Neural cell (in vitro differentiated cells): ENCODE measurements at regions not wholly inside any gene's neighbourhood (a gene's known extent, or its start where the extent isn't known, plus 50 kb on each side); places are given as distances from the start of the nearest gene placed in this dataset.

Experiments used
- H2AFZ ChIP-seq: fragments of 200-600, 300-800 bp; sonication (generic), shearing (Covaris generic); 2 replicates; pipeline ENCODE4 v1.6.0; 2014; ENCODE audit warnings: low read depth, mild to moderate bottlenecking, antibody characterized with exemption, low read length, moderate library complexity
- H3F3A ChIP-seq: fragments of 200-600 bp; shearing (Covaris generic); 2 replicates; pipeline ENCODE4 v1.6.1; 2016; ENCODE audit warnings: mild to moderate bottlenecking, moderate library complexity, mixed read lengths, antibody characterized with exemption, low read length; ENCODE audit not compliant: insufficient read depth, poor library complexity, severe bottlenecking
- H3K27ac ChIP-seq: fragments of 200-600, 300-800 bp; sonication (generic), shearing (Covaris generic); 2 replicates; pipeline ENCODE4 v1.5.1; 2014; ENCODE audit warnings: mild to moderate bottlenecking, low read length, moderate library complexity
- H3K27me3 ChIP-seq: fragments of 300-800, 200-600 bp; sonication (generic), shearing (Covaris generic); 2 replicates; pipeline ENCODE4 v1.6.0; 2014; ENCODE audit warnings: mild to moderate bottlenecking, low read depth, low read length, moderate library complexity; ENCODE audit not compliant: insufficient read depth
- H3K36me3 ChIP-seq: fragments of 300-800, 200-600 bp; sonication (generic), shearing (Covaris generic); 2 replicates; pipeline ENCODE4 v1.5.1; 2014; ENCODE audit warnings: mild to moderate bottlenecking, antibody characterized with exemption, low read length, moderate library complexity; ENCODE audit not compliant: insufficient read depth
- H3K4me2 ChIP-seq: fragments of 300-800, 200-600 bp; sonication (generic), shearing (Covaris generic); 2 replicates; pipeline ENCODE4 v1.6.0; 2014; ENCODE audit warnings: mild to moderate bottlenecking, low read length
- H3K4me3 ChIP-seq: fragments of 300-800, 200-600 bp; sonication (generic), shearing (Covaris generic); 2 replicates; pipeline ENCODE4 v1.5.1; 2014; ENCODE audit warnings: mild to moderate bottlenecking, low read length, moderate library complexity
- H3K79me2 ChIP-seq: fragments of 200-600 bp; shearing (Covaris generic); replicated peaks from 2 replicates; pipeline ENCODE4 v1.6.0; 2014; ENCODE audit warnings: mild to moderate bottlenecking, low read length, moderate library complexity; ENCODE audit not compliant: insufficient read depth
- H3K9ac ChIP-seq: fragments of 300-800, 200-600 bp; sonication (generic), shearing (Covaris generic); 2 replicates; pipeline ENCODE4 v1.6.1; 2016; ENCODE audit warnings: mild to moderate bottlenecking, low read length, mixed read lengths
- H3K9me2 ChIP-seq: fragments of 200-600 bp; shearing (Covaris generic); 2 replicates; pipeline ENCODE4 v1.6.1; 2016; ENCODE audit warnings: mild to moderate bottlenecking, low read length, mixed read lengths; ENCODE audit not compliant: insufficient read depth
- H3K9me3 ChIP-seq: fragments of 200-600, 300-800 bp; sonication (generic), shearing (Covaris generic); 2 replicates; pipeline ENCODE4 v1.6.1; 2016; ENCODE audit warnings: mild to moderate bottlenecking, mixed run types, low read length, moderate library complexity, mixed read lengths
- H4K20me1 ChIP-seq: fragments of 200-600 bp; shearing (Covaris generic); 2 replicates; pipeline ENCODE4 v1.6.1; 2016; ENCODE audit warnings: mild to moderate bottlenecking, mixed run types; ENCODE audit not compliant: insufficient read depth
- EP300 ChIP-seq: fragments of 450-650 bp; conservative IDR thresholded peaks from 2 replicates; pipeline ENCODE4 v1.6.1; 2014; ENCODE audit warnings: antibody characterized with exemption, mild to moderate bottlenecking, moderate library complexity; ENCODE audit not compliant: poor library complexity, severe bottlenecking
- EZH2 ChIP-seq: fragments of 200-600, 300-800 bp; shearing (Covaris generic), sonication (generic); IDR thresholded peaks from 2 replicates; pipeline ENCODE4 v1.6.1; 2014; ENCODE audit warnings: antibody characterized with exemption, low read length, borderline replicate concordance, mild to moderate bottlenecking; ENCODE audit not compliant: insufficient read depth, poor library complexity, severe bottlenecking
- MXI1 ChIP-seq: fragments of 450-650 bp; conservative IDR thresholded peaks from 2 replicates; pipeline ENCODE4 v1.6.1; 2014; ENCODE audit warnings: antibody characterized with exemption, mild to moderate bottlenecking; ENCODE audit not compliant: poor library complexity, severe bottlenecking
- POLR2AphosphoS5 ChIP-seq: IDR thresholded peaks from 2 replicates; pipeline ENCODE4 v1.6.1; 2012
- RAD21 ChIP-seq: fragments of 450-650 bp; conservative IDR thresholded peaks from 2 replicates; pipeline ENCODE4 v1.6.1; 2014; ENCODE audit warnings: antibody characterized with exemption, mild to moderate bottlenecking, moderate library complexity
- SMC3 ChIP-seq: fragments of 450-650 bp; conservative IDR thresholded peaks from 2 replicates; pipeline ENCODE4 v1.6.1; 2014; ENCODE audit warnings: antibody characterized with exemption, mild to moderate bottlenecking, moderate library complexity; ENCODE audit not compliant: poor library complexity
- TAF1 ChIP-seq: IDR thresholded peaks from 2 replicates; pipeline ENCODE4 v1.6.1; 2012; ENCODE audit warnings: low read depth
- TF ChIP-seq, protein P1 (sequence below): fragments of 450-650 bp; IDR thresholded peaks from 2 replicates; pipeline ENCODE4 v1.5.1; 2014; ENCODE audit warnings: antibody characterized with exemption, mild to moderate bottlenecking, moderate library complexity; ENCODE audit not compliant: poor library complexity, severe bottlenecking
- TF ChIP-seq, protein P2 (sequence below): IDR thresholded peaks from 2 replicates; pipeline ENCODE4 v1.6.1; 2012; ENCODE audit warnings: borderline replicate concordance

DNA sequence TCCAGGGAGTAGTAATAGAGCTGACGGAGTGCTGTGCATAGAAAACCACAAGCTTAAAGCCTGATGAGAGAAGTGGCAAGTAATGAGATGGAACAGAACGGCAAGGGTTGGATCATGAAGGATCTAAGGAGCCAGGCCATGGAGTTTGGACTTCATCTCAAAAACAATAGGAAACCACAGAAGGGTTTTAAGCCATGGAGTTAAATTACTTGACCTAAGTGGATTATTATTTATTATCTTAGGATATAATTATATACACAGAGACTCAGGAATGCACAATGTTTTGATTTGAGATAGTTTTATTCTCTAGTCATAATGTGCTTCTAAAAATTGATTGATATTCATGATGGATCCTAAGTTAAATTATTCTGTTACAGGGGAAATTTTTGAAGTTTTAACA is 242.4 kb downstream of the PLPP3 start:
- H3K4me3 ChIP-seq = no peak overlapping the region
- no peak overlapping the region for H3K4me2 ChIP-seq
- no peaks in the 10 kb centered on the region for H3K9me3 ChIP-seq
- no peak overlapping the region for H3K9ac ChIP-seq
- no peaks in the 10 kb centered on the region for H3F3A ChIP-seq
- H3K36me3 ChIP-seq = no peaks in the 10 kb centered on the region
- TF ChIP-seq RAD21 (no peak), EZH2 (no peak), SMC3 (no peak), EP300 (no peak), TAF1 (no peak), MXI1 (no peak), POLR2AphosphoS5 (no peak)
- TF ChIP-seq, protein P1, sequence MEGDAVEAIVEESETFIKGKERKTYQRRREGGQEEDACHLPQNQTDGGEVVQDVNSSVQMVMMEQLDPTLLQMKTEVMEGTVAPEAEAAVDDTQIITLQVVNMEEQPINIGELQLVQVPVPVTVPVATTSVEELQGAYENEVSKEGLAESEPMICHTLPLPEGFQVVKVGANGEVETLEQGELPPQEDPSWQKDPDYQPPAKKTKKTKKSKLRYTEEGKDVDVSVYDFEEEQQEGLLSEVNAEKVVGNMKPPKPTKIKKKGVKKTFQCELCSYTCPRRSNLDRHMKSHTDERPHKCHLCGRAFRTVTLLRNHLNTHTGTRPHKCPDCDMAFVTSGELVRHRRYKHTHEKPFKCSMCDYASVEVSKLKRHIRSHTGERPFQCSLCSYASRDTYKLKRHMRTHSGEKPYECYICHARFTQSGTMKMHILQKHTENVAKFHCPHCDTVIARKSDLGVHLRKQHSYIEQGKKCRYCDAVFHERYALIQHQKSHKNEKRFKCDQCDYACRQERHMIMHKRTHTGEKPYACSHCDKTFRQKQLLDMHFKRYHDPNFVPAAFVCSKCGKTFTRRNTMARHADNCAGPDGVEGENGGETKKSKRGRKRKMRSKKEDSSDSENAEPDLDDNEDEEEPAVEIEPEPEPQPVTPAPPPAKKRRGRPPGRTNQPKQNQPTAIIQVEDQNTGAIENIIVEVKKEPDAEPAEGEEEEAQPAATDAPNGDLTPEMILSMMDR = no peak
- TF ChIP-seq, protein P2, sequence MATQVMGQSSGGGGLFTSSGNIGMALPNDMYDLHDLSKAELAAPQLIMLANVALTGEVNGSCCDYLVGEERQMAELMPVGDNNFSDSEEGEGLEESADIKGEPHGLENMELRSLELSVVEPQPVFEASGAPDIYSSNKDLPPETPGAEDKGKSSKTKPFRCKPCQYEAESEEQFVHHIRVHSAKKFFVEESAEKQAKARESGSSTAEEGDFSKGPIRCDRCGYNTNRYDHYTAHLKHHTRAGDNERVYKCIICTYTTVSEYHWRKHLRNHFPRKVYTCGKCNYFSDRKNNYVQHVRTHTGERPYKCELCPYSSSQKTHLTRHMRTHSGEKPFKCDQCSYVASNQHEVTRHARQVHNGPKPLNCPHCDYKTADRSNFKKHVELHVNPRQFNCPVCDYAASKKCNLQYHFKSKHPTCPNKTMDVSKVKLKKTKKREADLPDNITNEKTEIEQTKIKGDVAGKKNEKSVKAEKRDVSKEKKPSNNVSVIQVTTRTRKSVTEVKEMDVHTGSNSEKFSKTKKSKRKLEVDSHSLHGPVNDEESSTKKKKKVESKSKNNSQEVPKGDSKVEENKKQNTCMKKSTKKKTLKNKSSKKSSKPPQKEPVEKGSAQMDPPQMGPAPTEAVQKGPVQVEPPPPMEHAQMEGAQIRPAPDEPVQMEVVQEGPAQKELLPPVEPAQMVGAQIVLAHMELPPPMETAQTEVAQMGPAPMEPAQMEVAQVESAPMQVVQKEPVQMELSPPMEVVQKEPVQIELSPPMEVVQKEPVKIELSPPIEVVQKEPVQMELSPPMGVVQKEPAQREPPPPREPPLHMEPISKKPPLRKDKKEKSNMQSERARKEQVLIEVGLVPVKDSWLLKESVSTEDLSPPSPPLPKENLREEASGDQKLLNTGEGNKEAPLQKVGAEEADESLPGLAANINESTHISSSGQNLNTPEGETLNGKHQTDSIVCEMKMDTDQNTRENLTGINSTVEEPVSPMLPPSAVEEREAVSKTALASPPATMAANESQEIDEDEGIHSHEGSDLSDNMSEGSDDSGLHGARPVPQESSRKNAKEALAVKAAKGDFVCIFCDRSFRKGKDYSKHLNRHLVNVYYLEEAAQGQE = no peak
- H4K20me1 ChIP-seq = no peaks in the 10 kb centered on the region
- H2AFZ ChIP-seq = no peak overlapping the region
- H3K27ac ChIP-seq = no peak overlapping the region
- H3K27me3 ChIP-seq = no peaks in the 10 kb centered on the region
- H3K9me2 ChIP-seq = no peaks in the 10 kb centered on the region
- H3K79me2 ChIP-seq = no peaks in the 10 kb centered on the region

DNA sequence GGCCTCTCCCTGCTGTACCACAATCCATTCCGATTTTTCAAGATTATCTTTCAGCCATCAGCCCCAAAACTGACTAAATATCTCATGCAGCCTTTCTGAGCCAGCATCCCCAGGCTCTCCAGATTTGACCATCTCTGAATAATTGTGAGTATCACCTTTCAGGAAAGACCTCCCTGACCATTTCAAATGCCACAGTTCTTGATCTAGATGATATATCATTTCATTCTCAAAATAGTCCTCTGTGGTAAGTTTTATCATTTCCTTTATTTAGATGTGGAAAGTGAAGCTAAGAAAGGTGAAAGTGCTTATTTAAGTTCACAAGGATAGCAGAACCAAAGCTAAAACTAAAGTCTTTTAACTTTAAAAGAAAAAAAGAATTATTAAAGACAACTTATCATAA is 244.0 kb downstream of the PLPP3 start:
- Histone ChIP-seq H3K9me2 (no peaks in the 10 kb centered on the region), H3K9me3 (no peaks in the 10 kb centered on the region), H3K36me3 (no peaks in the 10 kb centered on the region), H3K9ac (no peak overlapping the region), H3F3A (no peaks in the 10 kb centered on the region), H3K27me3 (no peaks in the 10 kb centered on the region), H3K4me3 (no peak overlapping the region), H3K4me2 (no peak overlapping the region), H4K20me1 (no peaks in the 10 kb centered on the region), H2AFZ (no peak overlapping the region), H3K79me2 (no peaks in the 10 kb centered on the region), H3K27ac (no peak overlapping the region)
- TF ChIP-seq, protein P1 = no peak
- TF ChIP-seq SMC3 = no peak
- no peak for TF ChIP-seq EZH2
- TF ChIP-seq POLR2AphosphoS5 = no peak
- no peak for TF ChIP-seq RAD21
- TF ChIP-seq MXI1 = no peak
- no peak for TF ChIP-seq TAF1
- TF ChIP-seq, protein P2 = no peak
- no peak for TF ChIP-seq EP300
